ENCODE measurements at regions not wholly inside any gene's neighbourhood (a gene's known extent, or its start where the extent isn't known, plus 50 kb on each side); places are given as distances from the start of the nearest gene placed in this dataset.

DNA sequence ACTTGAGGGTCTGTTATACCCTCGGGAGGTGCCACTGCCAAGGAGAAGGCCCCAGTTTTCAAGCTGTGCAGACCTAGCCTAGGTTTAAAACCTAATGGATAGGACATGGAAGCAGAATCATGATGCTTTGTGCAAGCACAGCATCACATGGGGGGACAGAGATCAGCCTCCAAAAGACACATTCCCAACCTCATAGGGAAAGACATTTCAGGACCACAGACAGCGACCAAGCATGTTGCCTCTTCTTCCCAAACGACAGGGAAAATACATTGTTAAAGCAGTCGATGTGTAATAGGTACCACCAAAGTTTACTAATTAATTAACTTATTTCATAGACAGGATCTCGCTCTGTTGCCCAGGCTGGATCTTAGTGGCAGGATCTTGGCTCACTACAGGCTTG lies 573.9 kb downstream of the TCERG1L start:
- TF ChIP-seq EZH2 (IDR thresholded peaks at IDR 0.05; ENCODE audit: low read length) (no peak), CTCF (optimal IDR thresholded peaks at IDR 0.05 in 1 of 3, IDR thresholded peaks at IDR 0.05 in 1 of 3, conservative IDR thresholded peaks at IDR 0.05 in 1 of 3; ENCODE audit: extremely low read depth in 1 of 3, insufficient read depth in 2 of 3, low read length in 3 of 3) (no peak)
